HCT116 (cell line): ENCODE measurements at regions not wholly inside any gene's neighbourhood (a gene's known extent, or its start where the extent isn't known, plus 50 kb on each side); places are given as distances from the start of the nearest gene placed in this dataset.

Source experiments
- ATAC-seq: fragments of 200-7000 bp; cut with Tn5 transposase; 2 replicates; pipeline ENCODE4 v1.9.1; 2020; ENCODE audit warnings: mild to moderate bottlenecking, moderate library complexity
- BruUV-seq: library from RNA; stranded (reverse); fragments of 400-500 nt; replicated peaks from 2 replicates; lab custom pipeline; 2021; lab: Mats Ljungman, UMichigan
- CTCF ChIA-PET: fragments of 300-600 bp; sonication (Branson Sonifier 250); formaldehyde crosslinking; loops from one replicate; lab custom pipeline; 2021; ENCODE audit warnings: antibody characterized with exemption; lab: Charles Lee
- POLR2A ChIA-PET: fragments of 300-600, 350-600 bp; sonication (Branson Sonifier 250); formaldehyde crosslinking; loops from one replicate; lab custom pipeline; 2021; ENCODE audit warnings: antibody characterized with exemption; lab: Charles Lee
- RAD21 ChIA-PET, 2 experiments: fragments of 300-600 bp; sonication (Branson Sonifier 250); formaldehyde crosslinking; loops; one replicate each; lab custom pipeline; 2023; ENCODE audit warnings: low total read pairs in 2 of 2; ENCODE audit not compliant: uncharacterized antibody in 2 of 2, unreplicated experiment in 2 of 2, low non-redundant PET in 1 of 2; lab: Charles Lee
- DNase-seq: peaks from one replicate; pipeline ENCODE4 v3.0.0-alpha.2; 2010; ENCODE audit warnings: low read depth, low spot score
- H2AFZ ChIP-seq: fragments of 200-600 bp; shearing (Covaris generic), sonication (generic); 2 replicates; pipeline ENCODE4 v1.6.1; 2017; ENCODE audit warnings: low read depth, mixed run types, mixed read lengths, antibody characterized with exemption, low read length; ENCODE audit not compliant: poor library complexity, severe bottlenecking
- H3K27ac ChIP-seq: 2 replicates; pipeline ENCODE4 v1.5.1; 2012; ENCODE audit warnings: low read depth, low read length
- H3K27me3 ChIP-seq: fragments of 200-600 bp; sonication (generic); 2 replicates; pipeline ENCODE4 v1.6.1; 2016; ENCODE audit warnings: mixed run types, low read length, mixed read lengths; ENCODE audit not compliant: insufficient read depth
- H3K36me3 ChIP-seq, 2 experiments: fragments of 200-500 bp in 1 of 2; fragments of 200-600 bp in 1 of 2; sonication (Bioruptor generic) in 1 of 2; sonication (generic) in 1 of 2; 2 replicates each; pipeline versions ENCODE4 v1.5.1 to v1.6.1; 2014 to 2016; ENCODE audit warnings: low read length in 2 of 2, inconsistent platforms in 1 of 2, mixed read lengths in 1 of 2, mixed run types in 1 of 2; ENCODE audit not compliant: insufficient read depth in 2 of 2, control insufficient read depth in 1 of 2
- H3K4me1 ChIP-seq, 2 experiments: fragments of 200-600 bp in 1 of 2; sonication (generic) in 1 of 2; 2 replicates each; pipeline versions ENCODE4 v1.5.1 to v1.6.1; 2012 to 2017; ENCODE audit warnings: low read length in 2 of 2, inconsistent platforms in 1 of 2, mild to moderate bottlenecking in 1 of 2, mixed read lengths in 1 of 2, mixed run types in 1 of 2, moderate library complexity in 1 of 2; ENCODE audit not compliant: insufficient read depth in 2 of 2, control insufficient read depth in 1 of 2
- H3K4me2 ChIP-seq: fragments of 200-600 bp; sonication (generic); 2 replicates; pipeline ENCODE4 v1.6.1; 2017; ENCODE audit warnings: mixed run types, low read length, mixed read lengths
- H3K4me3 ChIP-seq, 2 experiments: fragments of 200-600 bp in 1 of 2; sonication (generic) in 1 of 2; replicated peaks in 1 of 2; 2 replicates each; pipeline ENCODE4 v1.5.1; 2011 to 2016; ENCODE audit warnings: low read length in 2 of 2, control low read depth in 1 of 2, low read depth in 1 of 2, mild to moderate bottlenecking in 1 of 2, mixed read lengths in 1 of 2, mixed run types in 1 of 2
- H3K79me2 ChIP-seq: fragments of 200-600 bp; sonication (generic); 2 replicates; pipeline ENCODE4 v1.6.1; 2017; ENCODE audit warnings: mild to moderate bottlenecking, mixed run types, low read length, moderate library complexity, mixed read lengths; ENCODE audit not compliant: insufficient read depth
- H3K9ac ChIP-seq: fragments of 200-600 bp; sonication (generic); 2 replicates; pipeline ENCODE4 v1.6.1; 2016; ENCODE audit warnings: low read length, mixed read lengths
- H3K9me2 ChIP-seq: fragments of 200-600 bp; sonication (generic), shearing (Covaris generic); 2 replicates; pipeline ENCODE4 v1.6.1; 2017; ENCODE audit warnings: mixed run types, mild to moderate bottlenecking, moderate library complexity; ENCODE audit not compliant: insufficient read depth
- H3K9me3 ChIP-seq, 2 experiments: fragments of 200-500 bp in 1 of 2; fragments of 200-600 bp in 1 of 2; sonication (Bioruptor generic) in 1 of 2; sonication (generic) in 1 of 2; 2 replicates each; pipeline ENCODE4 v1.6.1; 2014 to 2017; ENCODE audit warnings: low read length in 2 of 2, mixed read lengths in 2 of 2, inconsistent platforms in 1 of 2, low read depth in 1 of 2, mild to moderate bottlenecking in 1 of 2, mixed run types in 1 of 2, moderate library complexity in 1 of 2; ENCODE audit not compliant: control insufficient read depth in 1 of 2, insufficient read depth in 1 of 2
- H4K20me1 ChIP-seq: fragments of 200-600 bp; sonication (generic), shearing (Covaris generic); 2 replicates; pipeline ENCODE4 v1.6.1; 2017; ENCODE audit warnings: mixed run types, mild to moderate bottlenecking, moderate library complexity; ENCODE audit not compliant: insufficient read depth
- CEBPB ChIP-seq: IDR thresholded peaks from 2 replicates; pipeline ENCODE4 v1.6.1; 2012; ENCODE audit warnings: low read depth
- CTCF ChIP-seq, 3 experiments: fragments of 200-600 bp in 1 of 3; sonication (generic) in 1 of 3; IDR thresholded peaks in 2 of 3; conservative IDR thresholded peaks in 1 of 3; 2 replicates each; pipeline ENCODE4 v1.5.1; 2012 to 2017; ENCODE audit warnings: low read depth in 2 of 3, low read length in 2 of 3, antibody characterized with exemption in 1 of 3, borderline replicate concordance in 1 of 3, control low read depth in 1 of 3, mild to moderate bottlenecking in 1 of 3, mixed read lengths in 1 of 3, mixed run types in 1 of 3, moderate library complexity in 1 of 3; ENCODE audit not compliant: insufficient read depth in 1 of 3
- EGR1 ChIP-seq: IDR thresholded peaks from 2 replicates; pipeline ENCODE4 v1.6.1; 2012; ENCODE audit warnings: low read depth
- ELF1 ChIP-seq: IDR thresholded peaks from 2 replicates; pipeline ENCODE4 v1.6.1; 2012; ENCODE audit warnings: low read depth, borderline replicate concordance
- EZH2 ChIP-seq: fragments of 200-600 bp; sonication (generic); IDR thresholded peaks from 2 replicates; pipeline ENCODE4 v1.6.1; 2017; ENCODE audit warnings: antibody characterized with exemption, mixed run types
- EZH2phosphoT487 ChIP-seq: fragments of 200-600 bp; IDR thresholded peaks from 2 replicates; pipeline ENCODE4 v1.6.1; 2018; ENCODE audit warnings: antibody characterized with exemption, borderline replicate concordance
- FOSL1 ChIP-seq: IDR thresholded peaks from 2 replicates; pipeline ENCODE4 v1.6.1; 2012; ENCODE audit warnings: low read depth
- MAX ChIP-seq: IDR thresholded peaks from 2 replicates; pipeline ENCODE4 v1.6.1; 2012
- POLR2A ChIP-seq: IDR thresholded peaks from 2 replicates; pipeline ENCODE4 v1.7.0; 2011; ENCODE audit warnings: borderline replicate concordance; ENCODE audit not compliant: insufficient read depth, insufficient read length; ENCODE audit errors: extremely low read depth
- RAD21 ChIP-seq: IDR thresholded peaks from 2 replicates; pipeline ENCODE4 v1.6.1; 2012; ENCODE audit warnings: low read depth, mild to moderate bottlenecking
- SIN3A ChIP-seq: IDR thresholded peaks from 2 replicates; pipeline ENCODE4 v1.6.1; 2012; ENCODE audit warnings: low read depth
- SP1 ChIP-seq: IDR thresholded peaks from 2 replicates; pipeline ENCODE4 v1.6.1; 2012; ENCODE audit warnings: low read depth
- ZBTB33 ChIP-seq: IDR thresholded peaks from 2 replicates; pipeline ENCODE4 v1.6.1; 2011; ENCODE audit warnings: mild to moderate bottlenecking, low read length, moderate library complexity; ENCODE audit not compliant: insufficient replicate concordance; ENCODE audit errors: extremely low read depth
- ZFX ChIP-seq: fragments of 450-650 bp; IDR thresholded peaks from 2 replicates; pipeline ENCODE4 v1.6.1; 2017
- intact Hi-C: fragments of 100-400 bp; cut with micrococcal nuclease; formaldehyde crosslinking; loops from 2 replicates; pipeline ENCODE4 v1.10.0; 2022

GRCh38 chr9:73892335-73892734 lies 604.8 kb upstream of the RORB start:
- BruUV-seq, result no TSS peak
- Histone ChIP-seq H3K9ac (no peak overlapping the region), H3K9me2 (no peaks in the 10 kb centered on the region), H3K4me2 (no peak overlapping the region), H3K27me3 (no peaks in the 10 kb centered on the region), H3K79me2 (no peaks in the 10 kb centered on the region), H4K20me1 (no peaks in the 10 kb centered on the region), H2AFZ (no peak overlapping the region), H3K27ac (no peak overlapping the region), H3K9me3 (no peaks in the 10 kb centered on the region; a peak in 2 of 4 replicates), H3K4me3 (no peak overlapping the region), H3K36me3 (no peaks in the 10 kb centered on the region), H3K4me1 (no peaks in the 10 kb centered on the region)
- no peak for DNase-seq
- TF ChIP-seq EGR1 (no peak), SIN3A (no peak), SP1 (no peak), POLR2A (no peak), CTCF (IDR thresholded peaks at IDR 0.05 in 2 of 3, conservative IDR thresholded peaks at IDR 0.05 in 1 of 3; ENCODE audit: borderline replicate concordance in 1 of 3, insufficient read depth in 1 of 3, low read depth in 2 of 3, low read length in 2 of 3) (no peak), RAD21 (no peak), ZFX (no peak), EZH2 (no peak), FOSL1 (no peak)
- ChIA-PET POLR2A (no interaction called here), CTCF (no interaction called here), RAD21 (no interaction called here)
- intact Hi-C loops, result no loop called here
- no peak for ATAC-seq

- BruUV-seq, result no TSS peak
- H3K79me2 ChIP-seq, result no peaks in the 10 kb centered on the region
- H3K9ac ChIP-seq, result no peak overlapping the region
- ChIA-PET RAD21 (no interaction called here), CTCF (no interaction called here), POLR2A (no interaction called here)
- no peaks in the 10 kb centered on the region for H4K20me1 ChIP-seq
- H3K4me3 ChIP-seq, result no peak overlapping the region
- H3K4me1 ChIP-seq, result no peaks in the 10 kb centered on the region
- TF ChIP-seq EZH2phosphoT487 (no peak), ELF1 (no peak), ZFX (no peak), MAX (no peak), ZBTB33 (no peak), CEBPB (no peak)
- intact Hi-C loops, result no loop called here
- no peaks in the 10 kb centered on the region for H3K9me3 ChIP-seq
- no peaks in the 10 kb centered on the region for H3K36me3 ChIP-seq
- no peak overlapping the region for H3K27ac ChIP-seq
- no peak overlapping the region for H3K4me2 ChIP-seq
- ATAC-seq (no peak), DNase-seq (no peak)
- H3K27me3 ChIP-seq, result no peaks in the 10 kb centered on the region
- H2AFZ ChIP-seq, result no peak overlapping the region
- H3K9me2 ChIP-seq, result no peaks in the 10 kb centered on the region
These were observed 603.9 kb upstream of the RORB start for GRCh38 chr9:73893230-73893629.
